Muscle of leg (tissue), 3 donors: ENCODE measurements at regions not wholly inside any gene's neighbourhood (a gene's known extent, or its start where the extent isn't known, plus 50 kb on each side); places are given as distances from the start of the nearest gene placed in this dataset.

Experiments used
- DNase-seq: peaks from one replicate; pipeline ENCODE4 v3.0.0; 2013
- H3K27ac ChIP-seq: one replicate; pipeline ENCODE4 v1.5.1; 2013; ENCODE audit warnings: mild to moderate bottlenecking, low read length, control low read depth
- H3K27me3 ChIP-seq: one replicate; pipeline ENCODE4 v1.6.1; 2013; ENCODE audit warnings: low read length; ENCODE audit not compliant: control insufficient read depth, insufficient read depth
- H3K36me3 ChIP-seq: one replicate; pipeline ENCODE4 v1.6.1; 2013; ENCODE audit warnings: low read length; ENCODE audit not compliant: control insufficient read depth, insufficient read depth
- H3K4me1 ChIP-seq: one replicate; pipeline ENCODE4 v1.6.1; 2013; ENCODE audit warnings: low read length; ENCODE audit not compliant: control insufficient read depth, insufficient read depth
- H3K4me3 ChIP-seq: one replicate; pipeline ENCODE4 v1.5.1; 2013; ENCODE audit warnings: low read length, control low read depth
- H3K9me3 ChIP-seq: replicated peaks from 2 replicates; pipeline ENCODE4 v1.6.1; 2013; ENCODE audit warnings: low read depth, low read length; ENCODE audit not compliant: control insufficient read depth
- WGBS: methylation state at CpG from one replicate; pipeline ENCODE4 v1.1.5; 2013; ENCODE audit warnings: missing lambda C conversion rate; ENCODE audit not compliant: insufficient coverage; 5-methylcytosine and 5-hydroxymethylcytosine counted together

- Histone ChIP-seq H3K27ac (no peak overlapping the region), H3K27me3 (no peaks in the 10 kb centered on the region), H3K4me1 (no peaks in the 10 kb centered on the region), H3K9me3 (peaks cover 9% of the 10 kb centered on the region), H3K36me3 (no peaks in the 10 kb centered on the region), H3K4me3 (no peak overlapping the region)
- 76% methylated on average over 4 of the region's 13 CpGs for WGBS
- no peak for DNase-seq
Measured at GRCh38 chr17:5781236-5781927, 197.1 kb upstream of the NLRP1 start.

- Histone ChIP-seq H3K27me3 (peaks cover 3% of the 10 kb centered on the region), H3K9me3 (peaks cover 9% of the 10 kb centered on the region), H3K27ac (no peak overlapping the region), H3K36me3 (no peaks in the 10 kb centered on the region), H3K4me1 (no peaks in the 10 kb centered on the region), H3K4me3 (no peak overlapping the region)
- DNase-seq: no peak
- 83% methylated on average over 1 of the region's 4 CpGs for WGBS
Measured at GRCh38 chr17:5783269-5783668, 199.0 kb upstream of the NLRP1 start.

- H3K27me3 ChIP-seq: peaks cover 3% of the 10 kb centered on the region
- H3K36me3 ChIP-seq: no peaks in the 10 kb centered on the region
- no peak for DNase-seq
- no CpG with 5 or more reads among the region's 3 CpGs for WGBS
- peaks cover 9% of the 10 kb centered on the region for H3K9me3 ChIP-seq
- no peak overlapping the region for H3K4me3 ChIP-seq
- no peaks in the 10 kb centered on the region for H3K4me1 ChIP-seq
- no peak overlapping the region for H3K27ac ChIP-seq
Measured at GRCh38 chr17:5783851-5784250, 199.5 kb upstream of the NLRP1 start.

GRCh38 chr17:5784791-5785190 is 200.5 kb upstream of the NLRP1 start:
- Histone ChIP-seq H3K27me3 (peaks cover 8% of the 10 kb centered on the region), H3K4me3 (no peak overlapping the region), H3K27ac (no peak overlapping the region), H3K4me1 (no peaks in the 10 kb centered on the region), H3K9me3 (peaks cover 9% of the 10 kb centered on the region), H3K36me3 (no peaks in the 10 kb centered on the region)
- no peak for DNase-seq
- 77% methylated on average over 1 of the region's 2 CpGs for WGBS

- H3K36me3 ChIP-seq: no peaks in the 10 kb centered on the region
- DNase-seq: no peak
- H3K27me3 ChIP-seq: peaks cover 13% of the 10 kb centered on the region
- WGBS: 18% methylated on average over 2 of the region's 4 CpGs
- H3K4me1 ChIP-seq: no peaks in the 10 kb centered on the region
- H3K27ac ChIP-seq: no peak overlapping the region
- H3K4me3 ChIP-seq: no peak overlapping the region
- peaks cover 9% of the 10 kb centered on the region for H3K9me3 ChIP-seq
Measured at GRCh38 chr17:5785338-5785737, 201.0 kb upstream of the NLRP1 start.

GRCh38 chr17:5785867-5786509 is 201.7 kb upstream of the NLRP1 start:
- H3K4me3 ChIP-seq: no peak overlapping the region
- H3K27me3 ChIP-seq: peaks cover 15% of the 10 kb centered on the region
- no peaks in the 10 kb centered on the region for H3K36me3 ChIP-seq
- no peaks in the 10 kb centered on the region for H3K4me1 ChIP-seq
- peaks cover 9% of the 10 kb centered on the region for H3K9me3 ChIP-seq
- H3K27ac ChIP-seq: no peak overlapping the region
- WGBS: 49% methylated on average over 9 of the region's 11 CpGs
- no peak for DNase-seq

GRCh38 chr17:5786510-5786875 is 202.2 kb upstream of the NLRP1 start:
- Histone ChIP-seq H3K27me3 (peaks cover 15% of the 10 kb centered on the region), H3K27ac (no peak overlapping the region), H3K36me3 (no peaks in the 10 kb centered on the region), H3K9me3 (peaks cover 9% of the 10 kb centered on the region), H3K4me1 (no peaks in the 10 kb centered on the region), H3K4me3 (no peak overlapping the region)
- DNase-seq: no peak
- 62% methylated on average over 3 of the region's 6 CpGs for WGBS

- no peaks in the 10 kb centered on the region for H3K36me3 ChIP-seq
- no peak for DNase-seq
- no peak overlapping the region for H3K27ac ChIP-seq
- H3K4me3 ChIP-seq: no peak overlapping the region
- H3K27me3 ChIP-seq: peaks cover 15% of the 10 kb centered on the region
- 83% methylated on average over 1 of the region's 6 CpGs for WGBS
- no peaks in the 10 kb centered on the region for H3K4me1 ChIP-seq
- peaks cover 15% of the 10 kb centered on the region for H3K9me3 ChIP-seq
Measured at GRCh38 chr17:5788266-5788900, 204.1 kb upstream of the NLRP1 start.

- H3K9me3 ChIP-seq: peaks cover 6% of the 10 kb centered on the region
- H3K36me3 ChIP-seq: no peaks in the 10 kb centered on the region
- peaks cover 15% of the 10 kb centered on the region for H3K27me3 ChIP-seq
- DNase-seq: no peak
- 38% methylated on average over 12 of the region's 15 CpGs for WGBS
- no peak overlapping the region for H3K27ac ChIP-seq
- no peak overlapping the region for H3K4me3 ChIP-seq
- H3K4me1 ChIP-seq: no peaks in the 10 kb centered on the region
Measured at GRCh38 chr17:5789528-5789927, 205.2 kb upstream of the NLRP1 start.

- no peak overlapping the region for H3K27ac ChIP-seq
- H3K4me3 ChIP-seq: no peak overlapping the region
- H3K4me1 ChIP-seq: no peaks in the 10 kb centered on the region
- H3K9me3 ChIP-seq: peaks cover 6% of the 10 kb centered on the region
- 93% methylated on average over 4 of the region's 4 CpGs for WGBS
- DNase-seq: no peak
- peaks cover 15% of the 10 kb centered on the region for H3K27me3 ChIP-seq
- no peaks in the 10 kb centered on the region for H3K36me3 ChIP-seq
Measured at GRCh38 chr17:5793157-5793556, 208.8 kb upstream of the NLRP1 start.
